Glomerular endothelial cell (primary cell): ENCODE measurements at regions not wholly inside any gene's neighbourhood (a gene's known extent, or its start where the extent isn't known, plus 50 kb on each side); places are given as distances from the start of the nearest gene placed in this dataset.

Source experiments
- DNase-seq: peaks from one replicate; pipeline ENCODE4 v3.0.0-alpha.2; 2011; ENCODE audit warnings: low read depth, low spot score; ENCODE audit errors: extremely low read depth

DNA sequence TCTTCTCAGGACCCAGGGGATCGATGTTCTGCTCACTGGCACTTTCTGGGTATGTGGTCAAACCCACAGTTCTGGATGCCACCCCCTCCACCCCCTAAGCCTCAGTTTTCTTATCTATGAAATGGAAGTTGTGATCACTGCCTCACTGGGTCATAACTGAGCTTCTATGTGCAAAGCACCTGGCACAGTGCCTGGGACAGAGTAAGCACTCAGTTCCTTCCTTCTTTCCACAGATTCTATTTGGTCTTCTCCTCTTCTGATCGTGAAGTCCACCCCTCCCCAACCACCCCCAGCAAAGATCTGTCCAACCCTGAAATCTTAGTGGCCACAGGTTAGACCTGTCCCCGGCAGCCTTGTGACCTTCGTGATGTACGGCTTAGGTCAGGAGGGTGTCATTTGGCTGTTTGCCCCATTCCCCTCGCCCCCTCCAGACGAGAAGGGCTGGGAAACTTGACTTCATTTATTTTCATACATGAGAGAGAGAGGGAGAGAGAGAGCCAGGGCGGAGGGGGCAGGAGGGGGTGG, 181.4 kb downstream of the FGF18 start:
- DNase-seq, result no peak

DNA sequence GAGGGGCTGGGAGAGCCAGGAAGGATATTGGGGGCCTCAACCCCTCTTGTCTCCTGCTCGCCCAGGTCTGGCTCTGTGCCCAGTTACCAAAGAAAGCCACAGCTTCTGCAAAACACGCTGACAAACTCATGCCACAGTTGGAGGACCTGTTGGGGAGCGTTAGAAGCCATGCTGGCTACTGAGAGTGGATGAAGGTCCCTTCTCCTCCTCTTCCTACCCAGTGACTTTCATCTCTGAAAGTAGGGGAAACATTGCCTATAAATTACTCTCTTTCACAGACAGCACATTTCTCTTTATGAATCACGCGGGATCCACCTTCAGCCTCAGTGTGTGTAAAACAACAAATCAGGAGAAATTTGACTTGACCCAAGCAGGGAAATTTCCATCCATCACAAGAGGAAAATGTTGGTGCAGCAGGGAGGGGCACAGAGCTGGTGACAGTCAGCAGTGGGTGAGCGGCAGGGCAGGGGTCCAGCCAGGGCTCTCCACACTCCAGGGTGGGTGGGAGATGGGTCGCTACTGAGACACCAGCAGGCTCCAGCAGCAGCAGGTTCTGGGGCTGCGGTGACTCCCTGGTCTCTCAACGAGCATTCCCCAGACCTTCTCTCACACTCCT, 181.9 kb downstream of the FGF18 start:
- no peak for DNase-seq

DNA sequence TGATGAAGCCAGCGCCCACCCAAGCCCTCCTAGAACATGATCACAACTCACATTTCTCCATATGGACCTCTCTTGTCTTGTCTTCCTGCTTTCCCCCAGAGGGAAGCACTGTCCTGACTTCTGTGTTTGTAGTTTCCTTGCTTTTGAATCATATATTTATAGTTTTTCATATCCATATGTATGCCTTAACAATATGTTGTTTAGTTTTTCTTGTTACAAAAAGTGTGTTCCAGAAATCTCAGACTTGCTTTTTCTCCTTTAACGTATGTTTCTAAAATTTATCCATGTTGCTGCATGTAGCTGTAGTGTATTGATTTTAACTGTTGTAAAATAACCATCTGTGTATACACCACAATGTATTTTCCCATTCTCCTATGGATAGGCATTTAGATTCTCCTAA, 182.0 kb upstream of the SMIM23 start:
- no peak for DNase-seq

DNA sequence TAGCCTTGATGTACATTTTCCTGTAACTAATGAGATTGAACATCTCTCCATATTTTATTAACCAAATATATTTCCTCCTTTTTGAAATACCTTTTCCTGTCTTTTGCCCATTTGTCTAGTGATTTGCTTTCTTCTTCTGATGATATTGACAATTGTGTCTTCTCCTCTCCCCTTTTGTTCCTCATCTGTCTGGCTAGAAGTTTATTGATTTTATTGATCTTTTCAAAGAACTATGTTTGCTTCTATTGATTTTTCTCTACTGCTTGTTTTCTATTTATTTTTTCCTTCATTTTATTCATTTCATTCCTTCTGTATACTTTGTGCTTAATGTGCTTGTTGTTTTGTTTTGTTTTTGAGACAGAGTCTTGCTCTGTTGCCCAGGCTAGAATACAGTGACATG, 181.4 kb upstream of the SMIM23 start:
- no peak for DNase-seq

DNA sequence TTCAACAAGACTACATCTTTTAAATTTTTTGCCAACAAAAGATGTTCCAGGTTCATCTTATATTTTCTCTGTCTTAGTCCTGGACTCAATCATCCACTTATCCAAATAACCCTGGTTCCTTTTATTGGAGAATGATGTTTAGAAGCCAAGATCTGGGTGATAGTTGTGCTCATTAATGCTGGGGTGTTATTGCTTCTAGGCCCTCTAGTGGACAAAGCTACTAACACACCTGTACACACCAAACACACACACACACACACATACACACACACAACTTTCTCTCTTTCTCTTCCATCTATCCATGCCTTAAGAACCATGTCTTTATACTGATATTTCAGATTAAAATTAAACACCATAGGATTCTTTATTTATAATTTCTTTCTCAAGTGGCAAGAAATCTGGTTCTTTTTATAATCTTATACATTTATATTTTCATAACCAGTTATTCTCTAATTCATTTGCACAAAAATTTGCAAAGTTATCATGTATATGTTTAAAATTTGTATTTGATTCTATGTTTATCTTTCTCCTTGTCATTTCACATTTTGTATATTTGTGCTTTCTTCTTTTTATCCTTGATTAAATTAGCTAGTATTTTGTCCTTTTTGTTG, 179.1 kb upstream of the SMIM23 start:
- no peak for DNase-seq

DNA sequence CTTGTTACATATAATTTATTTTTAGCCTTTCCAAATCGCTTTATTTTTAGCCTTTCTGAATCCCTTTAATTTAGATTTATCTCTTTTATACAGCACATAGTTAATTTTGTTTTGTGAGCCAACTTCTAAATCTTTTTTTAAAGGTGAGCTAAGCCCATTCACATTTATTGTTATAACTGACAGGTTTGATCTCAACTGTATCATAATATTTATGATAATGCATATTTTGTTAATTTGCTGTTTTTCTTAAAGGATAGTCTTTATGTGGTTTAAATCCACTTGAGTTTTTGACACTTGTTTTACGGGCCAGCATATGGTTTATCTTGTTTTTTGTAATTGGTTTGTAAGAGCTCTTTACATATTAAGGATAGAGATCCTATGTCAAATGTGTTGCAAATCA, 177.8 kb upstream of the SMIM23 start:
- no peak for DNase-seq

DNA sequence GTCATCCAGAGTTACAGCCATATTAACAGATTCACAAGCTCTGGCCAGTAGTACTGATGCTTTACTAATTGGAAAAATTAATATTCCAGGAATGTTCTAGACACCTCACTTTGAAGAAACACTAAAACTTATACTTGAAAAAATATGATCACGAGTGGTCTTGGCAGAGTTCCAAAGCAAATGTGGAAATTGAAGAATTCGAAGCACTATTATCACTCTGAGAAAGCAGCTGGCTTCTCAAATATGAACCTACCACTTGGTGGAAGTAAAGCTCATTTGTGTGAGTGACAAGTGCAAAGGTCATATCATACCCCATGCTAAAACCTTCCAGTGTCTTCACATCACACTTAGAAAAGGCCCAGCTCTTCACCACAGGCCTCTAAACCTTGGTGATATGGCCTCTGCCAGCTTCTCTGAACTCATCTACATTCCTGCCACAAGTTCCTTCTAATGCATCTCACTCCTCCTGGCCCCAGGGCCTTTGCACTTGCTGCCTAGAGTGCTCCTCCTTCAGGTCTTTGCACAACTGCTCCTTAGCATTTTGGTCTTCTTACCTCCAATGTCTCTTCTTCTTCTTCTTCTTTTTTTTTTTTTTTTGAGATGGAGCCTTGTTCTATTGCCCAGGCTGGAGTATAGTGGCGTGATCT, 175.7 kb upstream of the SMIM23 start:
- no peak for DNase-seq

DNA sequence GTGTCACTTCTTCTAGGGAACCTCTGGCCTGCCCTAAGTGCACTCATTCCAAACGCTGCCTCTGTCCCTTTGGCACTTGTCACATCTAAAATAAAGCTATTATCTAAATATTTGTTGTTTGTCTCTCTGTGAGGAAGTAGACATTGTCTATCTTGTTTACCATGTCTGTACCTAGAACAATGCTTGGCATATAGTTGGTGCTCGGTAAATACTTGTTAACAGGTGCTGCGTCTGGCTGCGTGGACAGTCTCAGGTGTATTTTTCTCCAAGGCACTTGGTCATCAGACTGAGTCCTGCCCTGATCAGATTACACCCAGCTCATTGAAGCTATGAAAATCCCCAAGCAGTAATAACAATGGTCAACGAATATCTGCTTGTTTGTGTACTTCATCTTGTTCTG, 174.9 kb upstream of the SMIM23 start:
- DNase-seq, result no peak

DNA sequence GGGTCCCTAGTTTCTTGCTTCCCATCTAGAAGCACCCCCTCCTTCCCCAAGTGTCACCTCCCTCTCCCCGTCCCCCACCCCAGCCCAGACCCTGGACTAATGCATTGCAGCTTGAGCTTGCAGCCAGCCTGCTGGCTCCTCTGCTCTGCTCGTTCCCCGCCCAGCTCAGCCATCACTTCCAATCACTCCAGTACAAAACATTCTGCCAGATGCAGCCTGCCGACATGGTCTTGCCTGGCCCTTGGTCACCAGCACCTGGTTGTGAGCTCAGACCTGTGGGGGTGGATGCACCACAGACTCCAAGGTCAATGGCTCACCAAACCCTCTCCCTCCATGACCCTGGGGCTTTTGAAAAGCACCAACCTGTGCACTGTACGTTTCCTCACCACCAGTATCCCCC, 172.9 kb upstream of the SMIM23 start:
- no peak for DNase-seq

DNA sequence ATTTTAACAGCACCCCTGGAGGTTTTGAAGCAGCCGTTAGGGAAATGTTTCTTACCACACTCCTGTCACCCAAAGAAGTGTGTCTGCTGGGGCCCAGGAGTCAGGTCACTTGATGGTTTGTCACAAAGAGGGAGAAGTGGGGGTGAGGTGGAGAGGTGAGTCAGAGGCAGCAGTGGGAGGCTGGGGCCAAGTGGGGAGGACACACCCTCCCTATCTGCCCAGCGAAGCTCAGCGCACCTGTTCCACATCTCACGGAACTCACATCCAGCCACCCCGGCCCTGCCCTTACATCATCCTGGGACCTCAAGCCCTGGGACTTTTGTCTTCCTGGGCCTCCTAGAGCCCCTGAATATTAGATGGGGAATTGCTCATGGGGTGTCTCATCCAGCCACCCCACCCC, 171.1 kb upstream of the SMIM23 start:
- no peak for DNase-seq

DNA sequence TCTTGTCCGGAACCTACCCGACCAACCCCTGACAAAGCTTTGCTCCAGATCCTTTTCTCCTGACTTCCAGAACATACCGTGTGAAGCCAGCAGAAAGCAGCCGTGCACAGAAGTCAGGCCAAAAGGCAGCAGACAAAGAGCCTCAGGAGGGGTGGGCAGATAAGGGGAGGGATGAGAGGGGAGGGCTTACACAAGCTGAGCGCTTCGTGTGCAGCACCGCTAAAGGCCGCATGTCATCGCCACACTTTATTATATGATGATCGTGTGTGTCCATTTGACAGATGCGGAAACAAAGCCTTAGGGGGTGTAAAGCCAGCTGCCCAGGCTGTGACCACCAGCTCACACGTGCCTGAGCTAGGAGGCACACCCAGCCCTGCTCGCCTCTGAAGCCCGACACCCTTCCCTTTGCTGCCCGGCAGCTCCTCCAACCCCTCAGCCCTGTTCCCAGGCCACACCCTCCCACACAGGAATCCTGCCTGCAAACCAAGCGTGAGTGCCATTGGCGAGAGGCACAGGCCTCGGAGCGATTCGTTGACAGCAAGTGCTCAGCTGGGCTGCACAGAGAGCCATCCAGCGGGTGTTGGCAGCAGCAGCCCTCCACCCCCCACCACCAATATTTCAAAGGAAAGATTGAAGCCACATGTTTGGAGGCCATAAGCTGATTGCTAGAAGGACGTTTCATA, 170.5 kb upstream of the SMIM23 start:
- DNase-seq, result no peak

DNA sequence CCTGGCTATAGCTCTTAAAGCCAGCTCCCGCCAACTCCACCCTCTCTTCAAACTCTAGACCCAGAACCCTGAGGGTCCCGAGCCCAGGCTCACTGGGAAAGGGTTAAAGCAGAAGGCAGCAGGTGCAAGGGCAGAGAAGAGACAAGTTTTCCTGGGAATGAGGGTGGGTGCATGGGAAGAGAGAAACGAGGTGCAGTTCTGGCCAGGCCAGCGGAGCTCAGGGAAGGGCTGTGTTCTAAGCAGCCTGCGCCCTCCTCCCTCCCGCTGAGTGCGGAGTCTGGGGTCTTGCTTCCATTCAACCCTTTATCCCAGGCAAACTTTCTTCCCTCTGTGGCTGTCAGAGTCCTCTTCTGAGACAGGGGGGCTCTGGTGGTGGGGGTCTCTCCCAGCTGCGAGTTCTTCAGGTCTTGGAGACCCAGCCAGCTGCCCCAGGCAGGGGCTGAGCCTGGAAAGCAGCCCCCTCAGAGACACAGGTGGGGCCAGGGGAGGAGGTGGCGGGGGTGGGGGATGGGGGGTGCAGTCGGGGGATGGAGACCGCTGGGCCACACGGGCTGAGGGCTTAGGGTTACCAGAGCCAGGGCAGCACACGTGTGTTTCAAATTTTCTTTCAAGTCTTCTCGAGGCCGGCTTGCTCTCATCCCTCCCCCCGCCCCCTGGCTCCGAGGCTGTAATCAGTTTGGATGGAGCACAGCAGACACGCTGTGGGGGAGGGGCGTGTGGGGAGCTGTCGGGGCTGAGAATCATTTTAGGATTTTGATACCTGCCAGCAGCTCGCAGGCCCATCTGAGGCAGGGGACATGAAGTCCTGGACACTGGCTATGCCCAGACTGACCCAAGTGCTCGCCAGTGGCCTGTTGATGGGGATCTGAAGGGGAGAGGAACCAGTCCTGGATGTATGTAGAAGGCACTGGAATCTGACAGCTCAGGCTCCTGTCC, 169.6 kb upstream of the SMIM23 start:
- DNase-seq, result no peak

DNA sequence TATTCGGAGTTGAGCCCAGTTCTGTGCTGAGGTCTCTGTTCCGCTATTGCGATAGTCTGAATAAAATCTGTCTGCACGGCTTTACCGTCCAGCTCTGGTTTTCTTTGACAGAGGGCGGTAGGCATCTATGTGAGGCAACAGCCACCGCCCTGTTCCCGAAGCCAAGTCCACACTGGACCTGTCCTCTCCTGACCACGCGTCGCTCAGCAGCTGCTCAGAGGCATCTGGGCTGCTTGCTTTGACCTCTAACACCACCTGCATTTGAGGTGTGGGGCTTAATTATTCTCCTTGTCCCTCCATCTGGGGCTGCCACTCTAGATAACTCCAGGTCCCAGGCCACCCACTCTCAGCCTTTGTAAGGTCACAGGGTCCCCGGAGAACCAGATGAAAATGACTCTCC, 168.4 kb upstream of the SMIM23 start:
- no peak for DNase-seq

DNA sequence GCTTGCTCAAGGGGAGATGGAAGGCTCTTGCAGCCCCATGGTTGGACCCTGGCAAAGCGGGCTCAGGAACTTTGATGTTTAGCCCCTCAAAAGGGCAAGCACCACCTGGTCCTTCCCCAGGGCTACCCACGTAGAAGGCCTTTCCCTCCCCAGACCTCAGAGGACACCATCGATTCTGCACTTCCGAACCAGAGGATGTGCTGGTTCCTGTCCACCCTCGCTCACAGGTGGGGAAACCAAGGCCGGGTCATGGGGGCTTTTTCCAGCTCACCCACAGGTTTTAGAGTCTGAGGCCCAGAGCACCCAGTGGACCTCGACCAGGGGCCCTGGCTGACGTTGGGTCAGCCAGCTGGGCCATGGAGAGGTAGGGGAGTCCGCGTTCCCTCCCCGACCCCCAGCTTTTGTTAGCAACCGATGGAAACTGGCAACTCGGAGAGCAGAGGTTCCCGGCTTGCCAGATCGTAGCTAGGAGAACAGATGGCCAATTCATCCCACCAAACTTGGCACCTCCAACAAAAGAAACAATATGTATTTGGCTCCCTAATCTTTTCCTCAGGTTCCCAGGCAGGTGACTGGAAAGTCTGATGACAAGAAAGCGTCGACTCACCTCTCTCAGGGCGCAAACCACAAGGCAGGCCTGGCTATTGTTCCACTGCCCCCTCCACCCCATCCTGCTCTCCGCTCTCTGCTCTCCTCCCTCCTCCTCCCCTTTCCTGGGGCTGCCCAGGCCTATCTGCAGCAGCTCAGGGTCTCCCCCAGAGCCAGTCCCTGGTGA, 167.6 kb upstream of the SMIM23 start:
- DNase-seq, result no peak

DNA sequence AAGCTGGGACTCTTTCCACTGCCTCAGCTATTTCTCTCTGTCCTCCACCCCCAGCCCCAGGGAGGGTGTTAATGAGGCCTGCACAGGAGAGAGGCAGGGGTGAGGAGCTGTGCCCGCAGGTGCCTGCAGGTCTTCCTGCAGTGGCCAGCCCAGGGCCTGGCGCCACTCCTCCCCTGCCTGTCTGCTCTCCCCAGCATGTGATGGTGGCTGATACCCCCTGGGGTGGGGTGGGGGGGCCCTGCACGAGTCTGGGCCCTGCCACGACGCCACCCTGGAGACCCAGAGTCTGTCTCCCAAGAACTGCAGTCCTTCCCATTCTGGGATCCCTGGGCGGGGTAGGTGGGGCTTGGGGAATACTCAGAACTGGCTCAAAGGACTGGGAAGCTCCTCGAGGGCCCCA, 166.4 kb upstream of the SMIM23 start:
- DNase-seq, result no peak

DNA sequence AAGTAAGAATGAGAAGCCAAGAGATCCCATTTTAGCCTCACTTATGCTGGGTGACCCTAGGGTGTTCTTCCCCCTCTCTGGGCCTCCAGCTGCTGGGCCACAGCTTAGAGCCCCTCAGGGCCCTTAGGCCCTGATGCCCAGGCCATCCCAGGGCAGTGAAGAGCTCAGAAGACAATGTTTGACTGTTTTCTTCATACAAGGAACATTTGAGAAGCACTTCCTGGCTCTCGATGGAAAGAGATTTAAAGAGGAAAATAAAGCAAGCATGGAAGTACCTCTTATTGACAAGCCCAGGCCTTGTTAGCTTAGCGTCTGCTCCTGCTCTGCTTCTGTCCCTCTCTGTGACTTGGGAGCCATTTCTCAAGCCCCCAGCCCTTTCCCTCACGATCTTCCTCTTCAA, 165.9 kb upstream of the SMIM23 start:
- no peak for DNase-seq

DNA sequence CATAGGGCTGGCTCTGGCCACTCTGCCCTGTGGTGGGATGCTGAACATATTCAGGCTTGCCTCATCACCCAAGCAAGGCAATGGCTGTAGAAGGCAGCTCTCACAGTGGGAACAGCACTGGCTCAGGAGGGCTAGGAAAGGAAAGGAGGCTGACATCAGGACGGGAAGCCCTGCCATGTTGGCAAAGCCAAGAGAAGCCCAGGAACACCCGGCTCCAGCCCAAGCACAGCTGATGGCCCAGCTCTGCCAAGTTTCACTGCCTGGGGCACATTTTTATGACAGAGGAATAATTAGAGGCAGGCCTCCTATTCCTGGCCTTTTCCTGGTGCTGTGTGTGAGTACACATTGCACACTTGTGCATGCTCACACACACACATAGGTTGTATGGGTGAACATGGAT, 163.6 kb upstream of the SMIM23 start:
- DNase-seq, result no peak

DNA sequence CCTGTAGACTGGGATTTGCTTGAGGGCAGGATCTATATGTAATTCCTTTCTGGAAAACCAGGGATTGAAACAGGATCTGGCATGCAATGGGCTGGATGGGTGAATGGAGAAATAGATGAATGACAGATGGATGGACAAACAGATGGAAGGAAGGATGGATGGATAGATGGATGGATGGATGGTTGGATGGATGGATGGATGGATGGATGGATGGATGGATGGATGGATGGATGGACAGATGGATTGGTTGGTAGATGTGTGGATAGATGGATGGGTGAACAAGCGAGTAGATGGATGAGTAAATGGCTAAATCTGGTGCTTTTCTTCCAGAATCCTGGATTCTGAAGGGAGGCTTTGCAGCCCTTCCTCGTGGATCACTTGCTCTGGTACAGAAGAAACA, 162.5 kb upstream of the SMIM23 start:
- no peak for DNase-seq

DNA sequence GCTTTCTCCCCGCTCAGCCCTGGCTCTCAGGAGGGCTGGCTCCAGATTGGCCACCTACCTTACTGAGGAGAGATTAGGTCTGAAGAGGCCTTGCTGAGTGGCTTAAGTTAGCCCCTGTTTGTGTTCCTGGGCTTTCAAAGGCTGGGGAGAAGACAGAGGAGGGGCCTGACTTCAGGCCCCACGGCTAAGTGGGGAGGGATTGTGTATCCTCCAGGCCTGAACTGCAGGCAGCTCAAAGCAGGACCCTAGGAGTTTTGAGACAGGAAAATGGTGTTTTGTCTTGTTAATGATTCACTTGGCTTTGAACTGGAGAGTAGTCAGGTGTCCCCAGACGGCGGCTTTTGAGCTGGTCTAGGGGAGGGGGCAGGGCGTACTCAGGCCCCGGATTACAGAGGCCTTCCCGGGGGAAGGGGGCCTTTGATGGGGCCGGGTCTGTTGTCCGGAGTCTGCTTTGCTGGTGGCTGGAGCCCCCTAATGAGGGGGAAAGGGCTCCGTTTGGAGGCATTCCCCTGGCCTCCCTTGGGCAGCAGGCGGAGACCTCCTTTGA, 162.0 kb upstream of the SMIM23 start:
- DNase-seq, result no peak

DNA sequence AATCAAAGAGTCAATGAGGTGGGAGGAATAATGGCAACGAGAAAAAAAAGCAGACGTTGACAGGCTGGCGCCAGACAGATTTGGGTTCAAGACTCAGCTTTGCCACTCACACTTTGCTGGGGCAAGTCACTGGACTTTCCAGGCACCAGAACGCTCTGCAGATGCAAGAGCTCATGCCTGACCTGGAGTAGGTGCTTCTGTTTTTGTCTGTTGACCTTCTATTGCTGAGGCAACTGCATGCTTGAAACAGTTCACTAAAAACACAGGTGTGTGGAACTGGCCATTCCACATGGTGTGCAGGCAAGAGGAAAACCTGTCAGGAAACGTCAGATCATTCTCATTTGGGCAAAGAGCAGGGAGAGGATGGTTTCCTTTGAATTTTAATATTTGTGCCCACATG, 161.2 kb upstream of the SMIM23 start:
- no peak for DNase-seq
